Heart left ventricle (tissue), 16 donors: ENCODE measurements at regions not wholly inside any gene's neighbourhood (a gene's known extent, or its start where the extent isn't known, plus 50 kb on each side); places are given as distances from the start of the nearest gene placed in this dataset.
A peak's percentile ranks its signal among the peaks of the same experiment; 100 is the strongest.

Source experiments
- ATAC-seq, 4 donors: fragments of 200-7000 bp; cut with Tn5 transposase; one replicate each; pipeline ENCODE4 v1.9.1; 2020 to 2022; ENCODE audit warnings: moderate library complexity in 4 of 4, mild to moderate bottlenecking in 3 of 4, moderate number of reproducible peaks in 1 of 4
- DNase-seq, 5 donors: peaks; one replicate each; pipeline ENCODE4 v3.0.0-alpha.2; 2020
- H3K27ac ChIP-seq, 12 donors: fragments of 200-600 bp; sonication (generic) in 4 of 12; one replicate each; pipeline versions ENCODE4 v1.5.0 to v1.8.0; 2016 to 2022; ENCODE audit warnings: mild to moderate bottlenecking in 2 of 12
- H3K27me3 ChIP-seq, 9 donors: fragments of 200-600 bp; sonication (generic) in 2 of 9; one replicate each; pipeline versions ENCODE4 v1.5.1 to v1.8.0; 2016 to 2022; ENCODE audit warnings: mild to moderate bottlenecking in 3 of 9
- H3K36me3 ChIP-seq, 9 donors: fragments of 200-600 bp; sonication (generic) in 2 of 9; one replicate each; pipeline versions ENCODE4 v1.5.0 to v1.8.0; 2018 to 2022; ENCODE audit warnings: mild to moderate bottlenecking in 2 of 9
- H3K4me1 ChIP-seq, 12 donors: fragments of 200-600 bp; sonication (generic) in 4 of 12; one replicate each; pipeline versions ENCODE4 v1.5.0 to v1.8.0; 2016 to 2022; ENCODE audit warnings: mild to moderate bottlenecking in 3 of 12
- H3K4me3 ChIP-seq, 12 donors: fragments of 200-600 bp; sonication (generic) in 4 of 12; one replicate each; pipeline versions ENCODE4 v1.5.0 to v1.8.0; 2017 to 2022; ENCODE audit warnings: mild to moderate bottlenecking in 9 of 12, moderate library complexity in 4 of 12
- H3K9me3 ChIP-seq, 12 donors: fragments of 200-600 bp; sonication (generic) in 4 of 12; one replicate each; pipeline versions ENCODE4 v1.5.0 to v1.8.0; 2016 to 2022; ENCODE audit warnings: mild to moderate bottlenecking in 1 of 12
- CTCF ChIP-seq, 12 donors: fragments of 200-600 bp; sonication (generic) in 4 of 12; IDR thresholded peaks; one replicate each; pipeline versions ENCODE4 v1.5.0 to v1.8.0; 2018 to 2022; ENCODE audit warnings: antibody characterized with exemption in 12 of 12, mild to moderate bottlenecking in 5 of 12
- POLR2A ChIP-seq, 2 donors: fragments of 450-650 bp; IDR thresholded peaks; one replicate each; pipeline ENCODE4 v1.6.1; 2017; ENCODE audit warnings: antibody characterized with exemption in 2 of 2, mild to moderate bottlenecking in 2 of 2, moderate library complexity in 2 of 2
- WGBS, 4 donors: extraction: QIAGEN DNeasy Blood & Tissue Kit in 2 of 4; methylation state at CpG; one replicate each; pipeline versions ENCODE4 v1.1.5 to v1.1.7; 2013 to 2018; 5-methylcytosine and 5-hydroxymethylcytosine counted together
- intact Hi-C, 10 donors: fragments of 100-400 bp; cut with DNase I; formaldehyde crosslinking; loops; one replicate each; pipeline versions ENCODE4 v1.11.1 to v1.14.2; 2022
- donor health status: ischemic (EF 13 %, LVEDD 7.1; RV severe dilation, severe dysfunction).
- donor health status: healthy with polysubstance abuse.
- donor health status: DM: no; HTN: yes; CAD: no.
- donor health status: DM: no; HTN: no; CAD: no.
- donor health status: ischemic (EF 25% LVEDD 6.9; RV normal size, moderate dysfunction).
- donor health status: ischemic (EF 25% LVEDD 5.7; RV mildly dilated, moderate dysfunction).
- donor health status: healthy.
- donor health status: DM: yes; HTN: yes; CAD: no.
- donor health status: ischemic (EF 35%, LVEDD 5.7; RV mildly dilated, moderate dysfunction).
- donor health status: nonischemic (EF 11% LVEDD 7.7; RV severe dilation, severe dysfunction).
- donor health status: DM: yes; HTN: yes; CAD: no.
- donor health status: PGD.
- donor health status: ischemic (EF 29% LVEDD 5.4; RV normal size, mild dysfunction).
- donor health status: nonischemic (EF 23%, LVEDD 6.1; RV moderate dilation, normal function).

- no peaks in the 10 kb centered on the region for H3K36me3 ChIP-seq
- H3K4me3 ChIP-seq = no peak overlapping the region
- DNase-seq (no peak), ATAC-seq (no peak)
- H3K4me1 ChIP-seq = peaks cover 0 to 42% (median 25%) of the 10 kb centered on the region in 12 donors
- no peaks in the 10 kb centered on the region for H3K27me3 ChIP-seq
- no peak for TF ChIP-seq POLR2A (IDR thresholded peaks at IDR 0.05)
- no peak for TF ChIP-seq CTCF (IDR thresholded peaks at IDR 0.05)
- WGBS, 4 donors = 77 to 96% (median 86%) methylated on average over 1 of the region's 1 CpG
- H3K9me3 ChIP-seq = peaks cover 0 to 5% (median 0%) of the 10 kb centered on the region in 12 donors
- intact Hi-C loops = loop anchor here in 1 of 10 donors (5.0 kb wide), 1 partner anchor 225 kb away; the partner anchor contains the start of gene LIFR
- H3K27ac ChIP-seq = peak overlapping the region in 11 of 12 donors; percentile 5 to 53 (median 32)
Measured at GRCh38 chr5:38782180-38782835, 63.5 kb upstream of the OSMR start.

GRCh38 chr5:38783011-38783561, 62.7 kb upstream of the OSMR start:
- Histone ChIP-seq H3K27me3 (no peaks in the 10 kb centered on the region), H3K9me3 (peaks cover 0 to 5% (median 0%) of the 10 kb centered on the region in 12 donors), H3K4me3 (no peak overlapping the region), H3K27ac (peak overlapping the region; percentile 5 to 56 (median 31)), H3K36me3 (no peaks in the 10 kb centered on the region), H3K4me1 (peaks cover 0 to 42% (median 25%) of the 10 kb centered on the region in 12 donors)
- TF ChIP-seq CTCF (IDR thresholded peaks at IDR 0.05) (no peak), POLR2A (IDR thresholded peaks at IDR 0.05) (no peak)
- ATAC-seq = peak; percentile 78 to 96 (median 90)
- DNase-seq = peak in 1 of 5 donors; percentile 25
- 31 to 38% (median 37%) methylated on average over 2 of the region's 2 CpGs for WGBS, 4 donors
- intact Hi-C loops = loop anchor here in 1 of 10 donors (5.0 kb wide), 1 partner anchor 226 kb away; the partner anchor contains the start of gene LIFR

- WGBS, 4 donors = 92 to 99% (median 98%) methylated on average over 2 of the region's 2 CpGs
Measured at GRCh38 chr5:38789134-38789533, 56.7 kb upstream of the OSMR start.

More at GRCh38 chr5:38789134-38789533, 56.7 kb upstream of the OSMR start:
- H3K27me3 ChIP-seq = no peaks in the 10 kb centered on the region
- H3K4me1 ChIP-seq = peaks cover 0 to 1% (median 0%) of the 10 kb centered on the region in 12 donors
- H3K36me3 ChIP-seq = no peaks in the 10 kb centered on the region
- intact Hi-C loops = no loop called here
- TF ChIP-seq CTCF (IDR thresholded peaks at IDR 0.05) (no peak), POLR2A (IDR thresholded peaks at IDR 0.05) (no peak)
- no peak overlapping the region for H3K27ac ChIP-seq
- H3K4me3 ChIP-seq = no peak overlapping the region
- DNase-seq = no peak
- no peak for ATAC-seq
- peaks cover 0 to 5% (median 0%) of the 10 kb centered on the region in 12 donors for H3K9me3 ChIP-seq
